ENCODE measurements at regions not wholly inside any gene's neighbourhood (a gene's known extent, or its start where the extent isn't known, plus 50 kb on each side); places are given as distances from the start of the nearest gene placed in this dataset.

- no peak for TF ChIP-seq CTCF (IDR thresholded peaks at IDR 0.05)
- TF ChIP-seq EP300 (IDR thresholded peaks at IDR 0.05; ENCODE audit: low read depth), result no peak
- no peak for TF ChIP-seq POLR2A (IDR thresholded peaks at IDR 0.05)
These were observed 293.1 kb downstream of the MAP2K4 start for GRCh38 chr17:12313786-12314185.
